HL-60 (cell line): ENCODE measurements at regions not wholly inside any gene's neighbourhood (a gene's known extent, or its start where the extent isn't known, plus 50 kb on each side); places are given as distances from the start of the nearest gene placed in this dataset.

Experiments
- DNase-seq, 2 experiments: peaks; one replicate each; pipeline ENCODE4 v3.0.0-alpha.2; 2010 to 2020; ENCODE audit warnings: low read depth in 1 of 2, low spot score in 1 of 2
- H3K27ac ChIP-seq: fragments of 250-450 bp; sonication (Bioruptor Pico); replicated peaks from 2 replicates; pipeline ENCODE4 v1.5.1; 2020; ENCODE audit warnings: mild to moderate bottlenecking, moderate library complexity
- H3K27me3 ChIP-seq: fragments of 250-450 bp; sonication (Bioruptor Pico); 2 replicates; pipeline ENCODE4 v1.5.1; 2021; ENCODE audit warnings: mild to moderate bottlenecking, moderate library complexity; ENCODE audit not compliant: insufficient read depth, poor library complexity, severe bottlenecking
- H3K4me3 ChIP-seq: replicated peaks from 2 replicates; pipeline ENCODE4 v1.5.1; 2011; ENCODE audit warnings: mild to moderate bottlenecking, control low read depth, low read length; ENCODE audit not compliant: insufficient read depth
- CTCF ChIP-seq: IDR thresholded peaks from one replicate; pipeline ENCODE4 v1.5.1; 2011; ENCODE audit warnings: low read length, control low read depth, inconsistent platforms; ENCODE audit not compliant: insufficient read depth
- GABPA ChIP-seq: IDR thresholded peaks from 2 replicates; pipeline ENCODE4 v1.6.1; 2012; ENCODE audit warnings: low read depth
- POLR2AphosphoS5 ChIP-seq: IDR thresholded peaks from 2 replicates; pipeline ENCODE4 v1.6.1; 2012; ENCODE audit warnings: low read depth
- REST ChIP-seq: IDR thresholded peaks from 2 replicates; pipeline ENCODE4 v1.6.1; 2012; ENCODE audit warnings: low read depth; ENCODE audit not compliant: insufficient replicate concordance
- SPI1 ChIP-seq: IDR thresholded peaks from 2 replicates; pipeline ENCODE4 v1.6.1; 2012; ENCODE audit warnings: low read depth, mild to moderate bottlenecking, borderline replicate concordance

DNA sequence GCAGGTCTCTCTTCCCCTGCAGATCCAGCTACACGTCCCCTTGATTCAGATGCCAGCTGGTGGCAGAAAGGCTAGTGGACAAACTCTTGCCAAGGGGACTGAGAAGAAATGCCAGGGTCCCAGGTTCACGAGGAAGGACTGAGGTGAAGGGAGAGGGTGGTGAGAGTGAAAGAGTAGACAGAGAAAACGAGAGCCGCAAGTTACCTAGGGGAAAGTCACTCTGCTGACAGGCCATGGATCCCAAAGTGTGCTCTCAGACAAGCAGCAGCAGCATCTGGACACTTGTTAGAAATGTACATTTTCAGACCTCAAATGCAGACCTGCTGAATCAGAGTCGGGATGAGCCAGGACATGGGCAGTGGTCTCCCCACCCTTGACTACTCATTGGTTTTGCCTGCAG is 192.3 kb downstream of the FGFR2 start:
- DNase-seq: no peak
- Histone ChIP-seq H3K4me3 (no peak overlapping the region), H3K27me3 (peaks cover 2% of the 10 kb centered on the region), H3K27ac (no peak overlapping the region)
- no peak for TF ChIP-seq GABPA
- no peak for TF ChIP-seq CTCF
- TF ChIP-seq SPI1: no peak
- no peak for TF ChIP-seq REST
- TF ChIP-seq POLR2AphosphoS5: no peak

- DNase-seq: no peak
- no peak overlapping the region for H3K4me3 ChIP-seq
- peaks cover 2% of the 10 kb centered on the region for H3K27me3 ChIP-seq
- no peak overlapping the region for H3K27ac ChIP-seq
- TF ChIP-seq SPI1 (no peak), GABPA (no peak), POLR2AphosphoS5 (no peak), CTCF (no peak), REST (no peak)
Measured at GRCh38 chr10:121406823-121407545, 191.3 kb downstream of the FGFR2 start.

DNA sequence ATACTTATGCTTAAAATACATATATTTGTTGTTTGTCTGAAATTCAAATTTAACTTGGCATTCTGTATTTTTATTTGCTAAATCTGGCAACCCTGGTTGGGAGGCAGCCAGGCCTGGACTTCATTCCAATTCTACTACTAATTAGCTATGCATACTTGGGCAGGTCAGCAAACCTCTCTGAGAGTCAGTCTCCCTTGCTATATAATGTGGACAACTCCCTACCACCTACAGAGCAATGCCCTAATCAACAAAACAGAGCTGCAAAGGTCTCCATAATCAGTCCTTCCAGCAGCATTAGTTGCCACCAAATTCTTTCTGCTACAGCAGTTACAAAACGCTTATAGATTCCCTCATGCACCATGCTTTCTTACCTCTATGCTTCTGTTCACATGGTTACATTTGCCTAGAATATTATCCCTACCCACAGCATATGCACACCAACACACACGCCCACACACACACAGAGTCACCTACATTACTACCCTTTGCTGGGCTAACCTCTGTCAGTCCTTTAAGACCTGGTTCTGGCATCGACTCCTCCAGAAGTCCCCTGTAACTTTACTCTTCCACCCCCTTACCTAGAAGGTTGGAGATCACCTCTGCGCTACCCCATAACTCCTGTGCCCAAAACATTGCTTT is 188.7 kb downstream of the FGFR2 start:
- Histone ChIP-seq H3K27me3 (peaks cover 2% of the 10 kb centered on the region), H3K27ac (no peak overlapping the region), H3K4me3 (no peak overlapping the region)
- TF ChIP-seq REST (no peak), SPI1 (no peak)
- DNase-seq: no peak
